ENCODE measurements at regions not wholly inside any gene's neighbourhood (a gene's known extent, or its start where the extent isn't known, plus 50 kb on each side); places are given as distances from the start of the nearest gene placed in this dataset.

DNA sequence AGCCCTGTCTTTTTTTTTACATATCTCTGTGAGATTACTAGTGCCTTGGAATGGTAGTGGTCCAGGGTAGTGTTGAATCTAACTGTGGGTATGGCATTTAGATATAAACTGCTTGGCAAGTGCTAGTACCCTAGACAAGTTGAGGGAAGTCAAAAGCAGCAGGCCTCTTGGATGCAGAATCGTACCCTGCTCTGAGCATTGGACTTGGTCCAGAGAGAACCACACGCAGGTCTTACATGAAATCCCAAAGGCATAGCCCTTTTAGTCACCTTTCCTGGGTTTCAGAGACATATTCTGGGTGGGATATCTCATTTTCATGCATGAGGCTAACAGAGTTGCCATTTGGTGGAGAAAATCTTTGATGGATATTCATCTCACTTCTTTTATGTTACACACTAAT is 641.4 kb downstream of the PDCD6IP start:
- ChIA-PET CTCF (no interaction called here), POLR2A (no interaction called here)
- DNase-seq (ENCODE audit: low read depth) = no peak
- H3K36me3 ChIP-seq (ENCODE audit: control insufficient read depth, insufficient read depth, low read length) = no peaks in the 10 kb centered on the region
- TF ChIP-seq, protein P1, sequence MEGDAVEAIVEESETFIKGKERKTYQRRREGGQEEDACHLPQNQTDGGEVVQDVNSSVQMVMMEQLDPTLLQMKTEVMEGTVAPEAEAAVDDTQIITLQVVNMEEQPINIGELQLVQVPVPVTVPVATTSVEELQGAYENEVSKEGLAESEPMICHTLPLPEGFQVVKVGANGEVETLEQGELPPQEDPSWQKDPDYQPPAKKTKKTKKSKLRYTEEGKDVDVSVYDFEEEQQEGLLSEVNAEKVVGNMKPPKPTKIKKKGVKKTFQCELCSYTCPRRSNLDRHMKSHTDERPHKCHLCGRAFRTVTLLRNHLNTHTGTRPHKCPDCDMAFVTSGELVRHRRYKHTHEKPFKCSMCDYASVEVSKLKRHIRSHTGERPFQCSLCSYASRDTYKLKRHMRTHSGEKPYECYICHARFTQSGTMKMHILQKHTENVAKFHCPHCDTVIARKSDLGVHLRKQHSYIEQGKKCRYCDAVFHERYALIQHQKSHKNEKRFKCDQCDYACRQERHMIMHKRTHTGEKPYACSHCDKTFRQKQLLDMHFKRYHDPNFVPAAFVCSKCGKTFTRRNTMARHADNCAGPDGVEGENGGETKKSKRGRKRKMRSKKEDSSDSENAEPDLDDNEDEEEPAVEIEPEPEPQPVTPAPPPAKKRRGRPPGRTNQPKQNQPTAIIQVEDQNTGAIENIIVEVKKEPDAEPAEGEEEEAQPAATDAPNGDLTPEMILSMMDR (IDR thresholded peaks at IDR 0.05; ENCODE audit: insufficient read depth, low read depth, low read length) = no peak
- H3K4me3 ChIP-seq (ENCODE audit: low read depth, low read length) = no peak overlapping the region
- H3K27me3 ChIP-seq (ENCODE audit: control insufficient read depth, insufficient read depth, low read length) = no peaks in the 10 kb centered on the region

- POLR2A ChIA-PET = no interaction called here
- Histone ChIP-seq H3K27me3 (ENCODE audit: control insufficient read depth, insufficient read depth, low read length) (no peaks in the 10 kb centered on the region), H3K4me3 (ENCODE audit: low read depth, low read length) (no peak overlapping the region), H3K36me3 (ENCODE audit: control insufficient read depth, insufficient read depth, low read length) (no peaks in the 10 kb centered on the region)
- TF ChIP-seq, protein P1 (IDR thresholded peaks at IDR 0.05; ENCODE audit: insufficient read depth, low read depth, low read length) = no peak
- DNase-seq (ENCODE audit: low read depth) = no peak
- CTCF ChIA-PET = no interaction called here
Observed at GRCh38 chr3:34444137-34444536, 645.7 kb downstream of the PDCD6IP start.

DNA sequence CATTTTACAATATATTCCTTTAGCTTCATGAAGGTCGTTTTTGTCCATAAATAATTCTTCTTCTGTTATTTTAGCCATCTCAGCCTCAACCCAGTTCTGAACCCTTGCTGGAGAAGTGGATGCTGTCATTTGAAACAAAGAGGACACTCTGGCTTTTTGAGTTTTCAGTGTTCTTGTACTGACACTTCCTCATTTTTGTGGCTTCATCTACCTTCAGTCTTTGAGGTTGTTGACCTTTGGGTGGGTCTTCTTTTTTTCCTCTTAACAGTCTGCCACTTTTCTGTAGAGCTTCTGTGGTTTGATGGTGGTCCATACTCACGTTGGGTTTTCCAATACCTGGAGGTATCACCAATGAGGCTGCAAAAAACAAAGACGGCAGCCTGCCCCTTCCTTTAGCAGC is 650.9 kb downstream of the PDCD6IP start:
- TF ChIP-seq, protein P1 (IDR thresholded peaks at IDR 0.05; ENCODE audit: insufficient read depth, low read depth, low read length) = no peak
- Histone ChIP-seq H3K36me3 (ENCODE audit: control insufficient read depth, insufficient read depth, low read length) (no peaks in the 10 kb centered on the region), H3K27me3 (ENCODE audit: control insufficient read depth, insufficient read depth, low read length) (no peaks in the 10 kb centered on the region), H3K4me3 (ENCODE audit: low read depth, low read length) (no peak overlapping the region)
- ChIA-PET CTCF (interaction anchor here (0.7 kb wide), 1 partner anchor 461 kb away, joined by 3 read pairs; no protein-coding TSS in a partner anchor), POLR2A (no interaction called here)
- DNase-seq (ENCODE audit: low read depth) = no peak

- TF ChIP-seq, protein P1 (IDR thresholded peaks at IDR 0.05; ENCODE audit: insufficient read depth, low read depth, low read length) = no peak
- Histone ChIP-seq H3K27me3 (ENCODE audit: control insufficient read depth, insufficient read depth, low read length) (no peaks in the 10 kb centered on the region), H3K4me3 (ENCODE audit: low read depth, low read length) (no peak overlapping the region), H3K36me3 (ENCODE audit: control insufficient read depth, insufficient read depth, low read length) (no peaks in the 10 kb centered on the region)
- CTCF ChIA-PET = no interaction called here
- POLR2A ChIA-PET = no interaction called here
- no peak for DNase-seq (ENCODE audit: low read depth)
Observed at GRCh38 chr3:34463414-34463813, 665.0 kb downstream of the PDCD6IP start.

- no peak for DNase-seq (ENCODE audit: low read depth)
- ChIA-PET CTCF (no interaction called here), POLR2A (no interaction called here)
- TF ChIP-seq, protein P1 (IDR thresholded peaks at IDR 0.05; ENCODE audit: insufficient read depth, low read depth, low read length) = no peak
- Histone ChIP-seq H3K4me3 (ENCODE audit: low read depth, low read length) (no peak overlapping the region), H3K27me3 (ENCODE audit: control insufficient read depth, insufficient read depth, low read length) (no peaks in the 10 kb centered on the region), H3K36me3 (ENCODE audit: control insufficient read depth, insufficient read depth, low read length) (no peaks in the 10 kb centered on the region)
Observed at GRCh38 chr3:34464646-34465045, 666.2 kb downstream of the PDCD6IP start.

All from BJ (cell line).